ENCODE measurements at regions not wholly inside any gene's neighbourhood (a gene's known extent, or its start where the extent isn't known, plus 50 kb on each side); places are given as distances from the start of the nearest gene placed in this dataset.

DNA sequence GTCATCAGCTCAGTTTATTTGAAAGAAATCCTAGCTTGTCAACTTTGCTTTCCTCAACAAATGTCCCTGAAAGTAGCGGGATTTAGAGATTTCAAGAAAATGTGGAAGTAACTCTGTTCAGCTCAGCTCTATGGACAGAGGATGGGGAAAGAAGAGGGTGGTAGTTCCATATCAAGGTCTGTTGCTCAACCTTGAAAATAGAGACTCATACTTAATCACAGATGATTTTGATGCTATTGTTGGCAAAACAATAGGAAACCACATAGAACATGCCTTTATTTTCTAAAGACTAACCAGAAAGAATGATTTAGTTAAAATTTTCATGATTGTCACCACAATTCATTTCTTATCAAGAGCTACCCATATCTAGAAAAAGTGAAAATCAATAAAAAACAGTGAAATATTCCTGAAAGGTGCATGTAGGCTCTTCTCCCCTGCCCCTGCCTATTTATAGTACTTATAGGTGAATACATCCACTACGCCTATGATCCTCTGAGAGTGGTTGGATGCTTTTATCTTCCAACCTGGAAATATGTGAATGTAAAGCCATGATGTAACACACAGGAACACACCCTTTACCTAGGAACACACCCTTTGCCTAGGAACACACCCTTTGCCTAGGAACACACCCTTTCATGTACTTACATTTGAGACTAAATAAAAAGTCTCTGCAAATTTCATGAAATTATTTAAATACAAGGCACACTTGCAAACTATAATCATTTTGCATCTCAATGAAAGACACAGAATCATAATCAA, 65.8 kb downstream of the ETAA1 start:
- DNase-seq: no peak

DNA sequence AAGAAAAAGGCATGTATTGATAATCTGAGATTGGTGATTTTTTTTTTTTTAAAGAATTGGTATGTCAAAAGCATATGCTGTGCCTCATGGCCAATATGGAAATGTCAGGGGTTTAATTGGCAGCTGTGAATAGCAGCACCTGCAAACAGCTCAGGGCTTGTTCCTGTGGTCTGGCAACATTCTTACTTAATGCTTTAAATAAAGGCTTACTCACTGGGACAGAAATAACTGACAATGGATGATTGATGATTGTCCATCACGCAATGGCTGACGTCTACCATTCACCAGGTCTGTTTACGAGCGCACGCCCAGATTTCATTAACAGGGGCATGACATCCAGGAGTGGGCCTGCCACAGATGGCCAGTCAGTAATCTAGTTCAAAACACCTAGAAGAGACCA, 66.7 kb downstream of the ETAA1 start:
- DNase-seq: no peak

- no peak for DNase-seq
Observed at GRCh38 chr2:67465623-67466022, 68.5 kb downstream of the ETAA1 start.

DNA sequence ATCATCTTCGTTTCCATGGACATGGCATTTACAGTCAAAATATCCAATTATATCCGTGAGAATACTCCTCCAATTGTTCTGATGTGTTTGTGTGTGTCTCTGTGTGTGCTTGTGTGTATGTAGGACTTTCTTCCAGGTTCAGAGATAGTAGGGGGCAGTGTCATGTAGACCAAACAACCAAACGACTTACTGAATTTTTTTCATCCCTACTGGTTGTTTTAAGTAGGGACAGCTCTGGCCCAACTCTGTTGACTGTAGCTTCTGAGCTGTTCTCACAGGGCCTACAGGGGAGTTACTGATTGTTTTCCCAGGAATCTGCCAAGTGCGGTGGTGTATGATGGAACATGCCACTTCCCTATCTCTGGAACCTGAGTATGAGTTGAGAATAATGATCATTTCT, 69.6 kb downstream of the ETAA1 start:
- no peak for DNase-seq

DNA sequence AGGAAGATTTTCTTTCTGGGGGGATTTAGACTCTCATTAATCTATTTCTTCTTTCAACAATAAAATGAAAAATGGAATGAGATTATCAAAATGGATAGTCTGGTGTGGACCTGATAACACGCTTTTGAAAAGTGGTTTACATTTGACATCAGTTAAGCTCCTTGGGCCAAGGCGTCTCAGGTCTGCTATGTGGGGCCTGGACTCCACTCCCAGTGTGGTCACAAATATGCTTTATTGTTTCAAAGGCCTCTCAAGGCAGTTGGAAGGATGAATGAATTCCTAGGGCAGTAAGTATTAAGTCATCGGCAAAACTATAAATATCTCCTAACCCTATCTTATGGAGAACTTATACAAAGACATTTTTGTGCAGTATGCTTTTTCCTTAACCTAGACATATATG, 74.5 kb downstream of the ETAA1 start:
- DNase-seq: no peak

DNA sequence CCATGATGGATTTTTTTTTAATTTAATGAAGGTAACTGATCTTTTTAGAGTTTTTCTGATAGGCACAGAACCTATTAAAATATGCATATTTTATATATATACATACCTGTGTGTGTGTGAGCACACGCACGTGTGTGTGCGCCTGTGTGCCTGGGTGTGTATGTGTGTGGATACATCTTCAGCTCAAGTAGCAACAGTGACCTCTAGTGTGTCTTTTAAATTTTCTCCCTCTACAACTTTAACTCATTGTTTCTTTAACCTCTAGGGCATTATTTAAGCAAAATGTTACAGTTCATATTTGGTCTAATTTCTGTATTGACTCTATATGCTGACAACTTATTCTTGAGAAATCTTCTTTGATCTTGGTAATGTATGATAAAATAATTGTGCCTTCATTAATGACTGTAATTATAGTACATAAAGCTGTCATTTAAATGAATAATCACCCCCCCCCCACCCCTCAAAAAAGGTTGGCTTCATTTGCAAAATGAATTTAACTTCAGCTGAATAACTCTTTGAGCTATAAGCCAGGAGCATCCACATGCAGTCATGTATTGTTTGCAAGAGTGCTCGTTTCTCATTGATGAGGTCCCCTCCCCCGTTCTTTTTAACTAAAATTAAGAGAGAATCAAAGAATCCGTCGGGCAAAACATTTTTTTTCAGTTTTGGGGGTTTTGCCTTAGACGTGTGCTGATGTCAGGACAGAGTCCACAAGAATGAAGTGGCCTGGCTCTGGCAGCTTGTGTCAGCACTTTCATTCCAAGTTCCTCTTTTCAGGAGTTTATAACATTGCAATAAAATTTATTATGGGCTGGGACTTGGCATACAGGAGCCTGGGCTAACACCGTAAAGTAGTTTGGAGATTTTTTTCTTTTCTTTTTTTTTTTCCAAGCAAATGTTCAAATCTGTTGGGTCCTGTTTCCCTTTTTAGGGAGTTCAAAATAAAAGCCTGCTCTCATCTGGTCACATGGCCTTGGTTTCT, 80.0 kb downstream of the ETAA1 start:
- DNase-seq: no peak

- DNase-seq: no peak
Observed at GRCh38 chr2:67479261-67479660, 82.1 kb downstream of the ETAA1 start.

- no peak for DNase-seq
Observed at GRCh38 chr2:67485431-67485830, 88.3 kb downstream of the ETAA1 start.

DNA sequence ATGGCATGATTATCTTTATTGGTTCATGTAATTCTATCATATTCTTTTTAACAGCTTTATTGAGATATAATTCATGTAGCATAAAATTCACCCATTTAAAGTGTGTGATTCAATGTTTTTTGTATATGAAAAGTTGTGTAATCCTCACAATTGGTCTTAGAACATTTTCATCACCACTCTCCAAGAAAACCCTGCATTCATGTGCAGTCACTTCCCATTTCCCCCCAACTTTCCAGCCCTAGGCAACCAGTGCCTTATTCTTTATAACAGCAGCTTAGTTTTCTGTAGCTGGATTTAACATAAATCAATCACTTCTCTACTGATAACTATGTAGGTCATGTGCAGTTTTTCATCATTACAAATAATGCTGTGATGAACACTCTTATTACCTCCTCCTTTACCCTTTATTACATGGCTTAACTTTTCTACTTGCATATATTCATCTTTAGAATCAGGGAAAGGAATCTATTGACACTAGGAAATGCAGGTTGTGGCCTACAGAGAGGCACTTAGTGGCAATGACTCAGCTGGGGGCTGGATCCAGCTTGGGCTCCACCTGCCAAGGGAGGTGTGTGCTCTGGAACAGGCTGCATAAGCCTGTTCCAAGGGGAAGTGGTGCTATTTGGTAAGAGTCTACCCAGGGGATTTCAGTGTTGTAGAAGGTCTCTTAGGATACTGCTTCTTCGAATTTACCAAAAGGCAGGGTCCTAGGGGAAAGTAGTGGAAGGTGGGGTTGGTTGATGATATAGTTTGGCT, 89.1 kb downstream of the ETAA1 start:
- DNase-seq: no peak

DNA sequence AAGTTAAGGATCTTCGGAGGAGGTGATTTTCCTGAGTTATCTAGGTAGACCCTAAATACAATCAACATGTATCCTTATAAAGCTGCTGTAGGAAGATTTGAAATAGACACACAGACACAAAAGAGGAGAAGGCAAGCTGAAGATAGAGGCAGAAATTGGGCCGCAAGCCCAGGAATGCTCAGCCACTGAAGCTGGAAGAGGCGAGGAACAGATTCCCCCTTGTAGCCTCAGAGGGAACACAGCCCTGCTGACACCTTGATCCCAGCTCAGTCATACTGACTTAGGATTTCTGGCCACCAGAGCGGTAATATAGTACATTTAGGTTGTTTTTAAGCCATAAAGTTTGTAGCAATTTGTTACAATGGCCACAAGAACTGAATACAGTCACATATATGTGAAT, 90.9 kb downstream of the ETAA1 start:
- DNase-seq: no peak

GRCh38 chr2:67489396-67489795, 92.3 kb downstream of the ETAA1 start:
- no peak for DNase-seq

GRCh38 chr2:67498931-67499330, 101.8 kb downstream of the ETAA1 start:
- DNase-seq: no peak

DNA sequence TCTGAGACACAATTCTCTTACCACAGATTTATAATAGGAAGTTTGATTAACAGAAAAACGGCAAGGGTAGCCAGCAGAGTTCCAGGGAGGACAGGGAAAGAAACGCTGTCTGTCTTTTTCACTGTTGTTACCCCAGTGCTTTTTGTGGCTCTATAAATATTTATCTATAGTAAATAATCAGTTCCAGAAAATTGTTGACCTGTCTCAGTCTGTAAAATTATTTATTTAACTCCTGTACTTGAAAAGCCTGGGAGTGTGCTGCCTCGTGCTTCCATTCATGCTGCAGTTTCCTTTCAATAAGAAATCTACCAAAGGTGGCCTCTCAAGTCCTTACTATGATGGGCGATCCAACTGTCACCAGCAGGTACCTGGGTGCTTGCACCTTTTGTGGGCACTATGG, 102.9 kb downstream of the ETAA1 start:
- DNase-seq: no peak

DNA sequence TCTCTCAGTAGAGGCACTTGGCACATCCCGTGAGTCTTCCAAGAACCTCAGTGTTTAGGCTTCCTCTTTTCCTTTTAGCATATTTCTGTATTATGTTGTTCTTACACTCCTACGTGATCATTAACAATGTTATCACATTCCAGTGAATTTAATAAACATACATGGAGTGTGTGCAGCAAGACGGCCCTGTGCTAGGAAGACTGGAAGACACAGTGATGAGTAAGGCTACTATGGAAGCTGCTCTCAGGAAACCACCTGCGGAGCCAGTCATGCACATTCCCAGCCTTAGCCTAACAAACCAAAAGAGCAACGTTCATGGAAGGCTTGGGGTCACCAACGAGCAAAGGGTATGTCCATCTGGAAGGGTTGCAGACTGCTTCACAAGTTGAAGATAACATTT, 103.4 kb downstream of the ETAA1 start:
- DNase-seq: no peak

GRCh38 chr2:67502346-67503065, 105.4 kb downstream of the ETAA1 start:
- no peak for DNase-seq

- no peak for DNase-seq
Observed at GRCh38 chr2:67503066-67503795, 106.1 kb downstream of the ETAA1 start.

DNA sequence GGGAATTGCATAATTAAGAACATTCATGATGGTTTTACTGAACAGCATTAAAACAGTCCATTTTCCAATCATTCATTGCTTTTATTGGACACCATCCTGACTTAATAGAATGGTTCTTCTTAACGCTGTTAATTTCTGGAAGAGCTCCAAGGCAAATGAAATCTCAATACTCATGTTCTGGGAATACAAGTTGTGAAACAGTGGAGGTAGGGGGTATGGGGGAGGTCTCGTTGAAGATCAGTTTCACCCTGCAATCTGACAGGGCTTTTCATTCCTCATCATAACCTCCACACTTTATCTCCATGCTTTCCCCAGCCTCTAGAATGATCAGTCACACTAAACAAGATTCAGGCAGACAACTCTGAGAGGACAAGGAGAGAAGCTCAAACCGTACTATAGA, 113.6 kb downstream of the ETAA1 start:
- DNase-seq: no peak

DNA sequence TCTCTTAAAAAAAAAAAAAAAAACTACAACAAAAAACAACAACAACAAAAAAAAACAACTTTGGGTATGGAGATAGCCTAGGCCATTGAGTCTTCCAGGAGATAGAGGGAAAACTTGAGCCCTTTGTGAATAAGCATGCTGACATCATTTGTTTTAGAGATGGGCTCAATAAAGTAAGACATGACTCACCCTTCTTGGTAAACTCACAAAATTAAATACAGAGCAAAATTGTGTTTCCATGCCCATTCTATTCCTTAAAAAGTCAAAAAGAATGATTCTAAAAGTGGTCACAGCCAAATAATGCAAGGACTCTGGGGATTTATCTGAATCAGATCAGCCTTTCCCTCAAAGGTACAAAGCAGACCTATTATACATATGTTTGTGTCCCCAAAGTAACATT, 117.4 kb downstream of the ETAA1 start:
- DNase-seq: no peak

GRCh38 chr2:67515056-67515455, 117.9 kb downstream of the ETAA1 start:
- DNase-seq: no peak

- DNase-seq: no peak
Observed at GRCh38 chr2:67515538-67515937, 118.4 kb downstream of the ETAA1 start.

GRCh38 chr2:67516362-67516761, 119.2 kb downstream of the ETAA1 start:
- DNase-seq: no peak

Measured in NK-92 treated with Interleukin-12 subunit alpha and Interleukin-12 subunit beta, amount 100 ng/mL, for 24 hours (cell line).